Esophagus (tissue), 2 donors: ENCODE measurements at regions not wholly inside any gene's neighbourhood (a gene's known extent, or its start where the extent isn't known, plus 50 kb on each side); places are given as distances from the start of the nearest gene placed in this dataset.

ENCODE experiments used
- H3K27ac ChIP-seq, 2 donors: one replicate each; pipeline ENCODE4 v1.5.1; 2013; ENCODE audit warnings: low read depth in 2 of 2, mild to moderate bottlenecking in 2 of 2, inconsistent platforms in 1 of 2, low read length in 1 of 2, moderate library complexity in 1 of 2
- H3K27me3 ChIP-seq, 2 donors: one replicate each; pipeline ENCODE4 v1.6.1; 2013; ENCODE audit warnings: low read length in 2 of 2, control low read depth in 1 of 2, mild to moderate bottlenecking in 1 of 2; ENCODE audit not compliant: insufficient read depth in 2 of 2, control insufficient read depth in 1 of 2
- H3K36me3 ChIP-seq, 2 donors: one replicate each; pipeline ENCODE4 v1.6.1; 2013; ENCODE audit warnings: low read length in 1 of 2; ENCODE audit not compliant: control insufficient read depth in 2 of 2, insufficient read depth in 2 of 2
- H3K4me1 ChIP-seq, 2 donors: one replicate each; pipeline ENCODE4 v1.6.1; 2013; ENCODE audit warnings: low read length in 1 of 2; ENCODE audit not compliant: control insufficient read depth in 2 of 2, insufficient read depth in 2 of 2
- H3K4me3 ChIP-seq, 2 donors: one replicate each; pipeline ENCODE4 v1.5.1; 2013; ENCODE audit warnings: low read length in 2 of 2, mild to moderate bottlenecking in 2 of 2, low read depth in 1 of 2, moderate library complexity in 1 of 2
- H3K9me3 ChIP-seq, 2 donors: one replicate each; pipeline ENCODE4 v1.6.1; 2013; ENCODE audit warnings: mild to moderate bottlenecking in 2 of 2, low read depth in 1 of 2, low read length in 1 of 2, moderate library complexity in 1 of 2; ENCODE audit not compliant: control insufficient read depth in 2 of 2, insufficient read depth in 1 of 2
- WGBS, 2 donors: extraction: QIAGEN DNeasy Blood & Tissue Kit; methylation state at CpG; one replicate each; pipeline ENCODE4 v1.1.7; 2013; 5-methylcytosine and 5-hydroxymethylcytosine counted together
- donor health status: healthy with polysubstance abuse.
- donor health status: Bipolar disorder and iron deficiency.

DNA sequence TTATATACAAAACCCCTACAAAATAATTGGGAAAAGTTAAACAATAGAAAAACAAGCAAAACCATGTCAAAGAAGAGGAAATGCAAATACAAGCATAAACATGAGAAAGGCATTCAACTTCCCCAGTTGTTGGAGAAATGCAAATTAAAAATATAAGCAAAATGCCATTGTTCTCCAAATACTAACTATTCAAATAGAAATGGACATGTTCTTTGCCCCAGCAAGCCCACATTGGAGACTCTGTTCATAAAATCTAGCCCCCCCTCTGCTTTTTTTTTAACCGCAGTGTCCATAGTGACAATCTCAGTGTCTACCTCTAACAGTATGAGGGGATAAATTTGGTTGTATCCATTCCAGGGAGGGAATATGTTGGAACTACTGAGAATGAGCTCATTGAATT lies 59.7 kb upstream of the LCTL start:
- Histone ChIP-seq H3K27ac (no peak overlapping the region), H3K9me3 (no peaks in the 10 kb centered on the region), H3K4me1 (peaks cover 0 to 1% of the 10 kb centered on the region in 2 donors), H3K36me3 (no peaks in the 10 kb centered on the region), H3K4me3 (no peak overlapping the region), H3K27me3 (no peaks in the 10 kb centered on the region)
- WGBS, 2 donors, result 80 to 86% methylated on average over 1 of the region's 1 CpG

DNA sequence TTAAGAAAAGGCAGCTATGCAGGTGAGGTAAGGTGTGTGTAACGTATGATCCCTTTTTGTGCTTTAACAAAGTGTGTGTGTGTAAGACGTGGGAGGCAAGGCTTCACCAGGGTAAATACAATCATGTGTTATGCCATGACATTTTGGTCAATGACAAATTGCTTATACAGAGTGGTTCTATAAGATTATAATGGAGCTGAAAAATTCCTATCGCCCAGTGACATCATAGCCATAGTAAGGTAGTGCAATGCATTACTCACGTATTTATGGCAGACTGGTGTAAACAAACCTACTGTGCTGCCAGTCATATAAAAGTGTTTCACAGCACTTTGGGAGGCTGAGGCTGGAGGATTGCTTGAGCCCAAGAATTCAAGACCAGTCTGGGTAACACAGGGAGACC lies 60.2 kb upstream of the LCTL start:
- Histone ChIP-seq H3K4me3 (no peak overlapping the region), H3K27me3 (no peaks in the 10 kb centered on the region), H3K4me1 (peaks cover 0 to 1% of the 10 kb centered on the region in 2 donors), H3K36me3 (no peaks in the 10 kb centered on the region), H3K9me3 (no peaks in the 10 kb centered on the region), H3K27ac (no peak overlapping the region)
- WGBS, 2 donors, result 81 to 87% methylated on average over 4 of the region's 4 CpGs

DNA sequence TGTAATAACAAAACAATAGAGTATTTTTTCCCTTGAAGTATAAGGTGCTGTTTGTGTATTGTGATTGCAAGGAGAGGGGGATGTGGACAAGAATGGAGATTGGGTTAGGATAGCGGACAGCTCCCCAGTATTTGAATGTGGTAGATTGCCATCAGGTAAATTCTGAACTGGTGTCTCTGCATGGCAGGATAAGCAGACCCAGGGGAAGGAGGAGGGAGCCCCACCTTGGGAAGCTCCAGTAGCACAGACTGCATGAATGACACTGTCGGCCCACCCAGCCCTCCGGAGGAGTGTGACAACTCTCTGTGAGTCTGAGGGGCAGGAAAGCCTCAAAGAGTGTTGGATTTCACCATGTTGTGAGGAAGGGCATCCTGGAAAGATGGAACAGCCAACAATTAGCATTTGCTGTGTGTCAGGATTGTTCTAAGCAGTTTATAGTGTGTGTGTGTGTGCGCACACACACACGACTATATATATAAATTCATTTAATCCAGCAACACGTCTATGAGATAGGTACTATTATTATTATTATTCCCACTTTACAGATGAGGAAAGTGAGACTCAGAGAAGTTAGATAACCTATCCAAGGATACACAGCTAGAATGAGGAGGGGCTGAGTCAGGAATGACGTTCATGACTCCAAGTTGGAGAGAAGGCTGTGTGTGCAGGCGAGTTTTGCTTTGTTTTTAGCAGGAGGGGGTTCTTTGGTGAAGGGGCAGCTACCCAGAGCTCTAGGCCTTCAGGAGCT lies 63.4 kb upstream of the LCTL start:
- Histone ChIP-seq H3K27ac (no peak overlapping the region), H3K4me3 (no peak overlapping the region), H3K36me3 (no peaks in the 10 kb centered on the region), H3K27me3 (no peaks in the 10 kb centered on the region), H3K4me1 (no peaks in the 10 kb centered on the region), H3K9me3 (no peaks in the 10 kb centered on the region)
- WGBS, 2 donors, result 83 to 90% methylated on average over 8 of the region's 8 CpGs

DNA sequence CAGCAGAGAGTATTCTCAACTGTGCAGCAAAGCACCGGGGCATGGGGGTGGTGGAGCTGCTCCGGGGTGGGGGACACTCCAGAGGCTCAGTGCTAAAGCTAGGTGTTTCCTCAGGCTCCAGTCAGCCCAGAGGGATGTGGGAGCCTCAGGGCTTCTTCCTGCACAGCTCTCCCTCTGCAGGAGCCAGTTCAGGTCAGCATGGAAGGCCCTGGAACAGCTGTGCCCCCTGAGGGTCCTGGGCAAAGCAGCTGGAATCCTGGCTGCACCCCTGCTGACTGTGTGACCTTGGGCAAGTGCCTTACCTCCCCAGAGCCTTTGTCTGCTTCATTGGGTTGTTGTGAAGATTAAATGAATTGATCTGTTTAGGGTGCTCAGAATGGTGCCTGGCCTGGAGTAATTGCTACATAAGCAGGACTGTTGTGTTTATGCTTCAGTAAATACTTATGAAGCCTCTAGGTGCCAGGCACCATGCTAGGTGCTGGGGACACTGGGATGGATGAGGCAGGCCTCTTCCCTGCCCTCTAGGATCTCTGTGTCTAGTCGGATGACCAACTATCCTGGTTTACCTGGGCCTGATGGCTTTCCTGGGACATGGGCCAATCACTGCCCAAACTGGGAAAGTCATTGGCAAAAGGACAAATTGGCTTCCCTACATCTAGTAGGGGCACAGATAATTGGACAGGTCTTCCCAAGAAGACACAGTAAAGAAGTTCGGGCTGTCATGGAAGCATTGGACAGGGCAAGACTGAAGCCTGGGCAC lies 64.2 kb upstream of the LCTL start:
- WGBS, 2 donors, result 75 to 83% methylated on average over 4 of the region's 4 CpGs
- H3K4me3 ChIP-seq, result no peak overlapping the region
- H3K9me3 ChIP-seq, result no peaks in the 10 kb centered on the region
- H3K36me3 ChIP-seq, result no peaks in the 10 kb centered on the region
- no peak overlapping the region for H3K27ac ChIP-seq
- H3K4me1 ChIP-seq, result no peaks in the 10 kb centered on the region
- no peaks in the 10 kb centered on the region for H3K27me3 ChIP-seq

- Histone ChIP-seq H3K9me3 (no peaks in the 10 kb centered on the region), H3K27ac (no peak overlapping the region), H3K27me3 (no peaks in the 10 kb centered on the region), H3K4me1 (no peaks in the 10 kb centered on the region), H3K4me3 (no peak overlapping the region), H3K36me3 (no peaks in the 10 kb centered on the region)
- WGBS, 2 donors, result 84 to 88% methylated on average over 16 to 17 of the region's 17 CpGs
Observed at GRCh38 chr15:66630801-66631351, 65.1 kb upstream of the LCTL start.

- Histone ChIP-seq H3K4me3 (no peak overlapping the region), H3K27ac (no peak overlapping the region), H3K36me3 (no peaks in the 10 kb centered on the region), H3K27me3 (no peaks in the 10 kb centered on the region), H3K9me3 (no peaks in the 10 kb centered on the region), H3K4me1 (no peaks in the 10 kb centered on the region)
- WGBS, 2 donors, result 78% methylated on average over 7 of the region's 7 CpGs
Observed at GRCh38 chr15:66631616-66632263, 65.9 kb upstream of the LCTL start.

- Histone ChIP-seq H3K4me1 (no peaks in the 10 kb centered on the region), H3K27ac (no peak overlapping the region), H3K9me3 (no peaks in the 10 kb centered on the region), H3K36me3 (no peaks in the 10 kb centered on the region), H3K27me3 (no peaks in the 10 kb centered on the region), H3K4me3 (no peak overlapping the region)
- 70 to 75% methylated on average over 19 of the region's 19 CpGs for WGBS, 2 donors
Observed at GRCh38 chr15:66633041-66633937, 67.5 kb upstream of the LCTL start.

GRCh38 chr15:66633938-66634250 lies 68.1 kb upstream of the LCTL start:
- H3K27me3 ChIP-seq, result no peaks in the 10 kb centered on the region
- no peak overlapping the region for H3K27ac ChIP-seq
- no peak overlapping the region for H3K4me3 ChIP-seq
- H3K9me3 ChIP-seq, result no peaks in the 10 kb centered on the region
- H3K36me3 ChIP-seq, result no peaks in the 10 kb centered on the region
- 93% methylated on average over 3 of the region's 3 CpGs for WGBS, 2 donors
- H3K4me1 ChIP-seq, result no peaks in the 10 kb centered on the region

DNA sequence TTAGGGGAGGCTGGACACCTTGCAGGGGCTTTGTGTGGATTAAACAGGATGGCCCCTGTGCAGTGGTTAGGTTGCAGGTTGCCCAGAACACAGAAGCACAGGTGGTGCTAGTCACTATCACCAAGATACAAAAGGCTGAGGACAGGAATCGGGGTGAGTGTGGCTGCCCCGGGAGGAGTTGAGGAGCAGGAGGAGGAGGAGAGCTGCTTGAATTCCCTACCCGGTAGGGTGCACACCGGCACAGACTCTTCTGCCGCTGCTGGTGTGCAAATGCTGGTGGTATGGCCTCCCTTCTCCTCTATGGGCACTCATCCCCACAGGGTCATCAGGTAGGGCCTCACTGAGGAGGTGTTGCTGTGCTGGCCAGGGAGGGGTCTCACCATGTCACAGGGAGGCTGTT lies 67.5 kb upstream of the SMAD6 start:
- no peaks in the 10 kb centered on the region for H3K36me3 ChIP-seq
- H3K27me3 ChIP-seq, result no peaks in the 10 kb centered on the region
- no peaks in the 10 kb centered on the region for H3K9me3 ChIP-seq
- no peaks in the 10 kb centered on the region for H3K4me1 ChIP-seq
- WGBS, 2 donors, result 89 to 92% methylated on average over 5 of the region's 5 CpGs
- H3K4me3 ChIP-seq, result no peak overlapping the region
- no peak overlapping the region for H3K27ac ChIP-seq
